Ishikawa (cell line): ENCODE measurements at regions not wholly inside any gene's neighbourhood (a gene's known extent, or its start where the extent isn't known, plus 50 kb on each side); places are given as distances from the start of the nearest gene placed in this dataset.

Source experiments
- CEBPB ChIP-seq: IDR thresholded peaks from 2 replicates; pipeline ENCODE4 v1.6.1; 2012
- CREB1 ChIP-seq: IDR thresholded peaks from 2 replicates; pipeline ENCODE4 v1.6.1; 2012; ENCODE audit warnings: low read depth
- EGR1 ChIP-seq: IDR thresholded peaks from 2 replicates; pipeline ENCODE4 v1.6.1; 2012
- EP300 ChIP-seq: IDR thresholded peaks from 2 replicates; pipeline ENCODE4 v1.6.1; 2012; ENCODE audit warnings: borderline replicate concordance
- FOXM1 ChIP-seq: IDR thresholded peaks from 2 replicates; pipeline ENCODE4 v1.6.1; 2012; ENCODE audit warnings: low read depth, borderline replicate concordance
- NFIC ChIP-seq: IDR thresholded peaks from 2 replicates; pipeline ENCODE4 v1.6.1; 2012
- RAD21 ChIP-seq: IDR thresholded peaks from 2 replicates; pipeline ENCODE4 v1.6.1; 2012; ENCODE audit warnings: low read depth
- TAF1 ChIP-seq: IDR thresholded peaks from 2 replicates; pipeline ENCODE4 v1.6.1; 2012; ENCODE audit warnings: low read depth, mild to moderate bottlenecking
- TCF12 ChIP-seq: IDR thresholded peaks from 2 replicates; pipeline ENCODE4 v1.6.1; 2012; ENCODE audit warnings: low read depth
- TEAD4 ChIP-seq: IDR thresholded peaks from 2 replicates; pipeline ENCODE4 v1.6.1; 2012
- USF1 ChIP-seq: IDR thresholded peaks from 2 replicates; pipeline ENCODE4 v1.6.1; 2012
- YY1 ChIP-seq: IDR thresholded peaks from 2 replicates; pipeline ENCODE4 v1.6.1; 2012; ENCODE audit warnings: low read depth
- ZBTB7A ChIP-seq: IDR thresholded peaks from 2 replicates; pipeline ENCODE4 v1.6.1; 2012; ENCODE audit warnings: low read depth
- TF ChIP-seq, protein P1 (sequence below): IDR thresholded peaks from 2 replicates; pipeline ENCODE4 v1.6.1; 2012
- TF ChIP-seq, protein P2 (sequence below): IDR thresholded peaks from 2 replicates; pipeline ENCODE4 v1.6.1; 2012; ENCODE audit warnings: low read depth, mild to moderate bottlenecking

GRCh38 chr14:42893183-42893582, 1286.5 kb downstream of the LRFN5 start:
- TF ChIP-seq TCF12 = no peak
- TF ChIP-seq, protein P1, sequence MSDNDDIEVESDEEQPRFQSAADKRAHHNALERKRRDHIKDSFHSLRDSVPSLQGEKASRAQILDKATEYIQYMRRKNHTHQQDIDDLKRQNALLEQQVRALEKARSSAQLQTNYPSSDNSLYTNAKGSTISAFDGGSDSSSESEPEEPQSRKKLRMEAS = no peak
- no peak for TF ChIP-seq RAD21
- no peak for TF ChIP-seq YY1

GRCh38 chr14:42884100-42884499, 1277.4 kb downstream of the LRFN5 start:
- 0 out of 2 replicates have a peak, but pooled peaks have one; percentile 11 for TF ChIP-seq TEAD4
- TF ChIP-seq CEBPB = peak; percentile 47; the same call in 1 of the 2 replicates
- TF ChIP-seq TCF12 = no peak
- TF ChIP-seq, protein P1 = no peak
- no peak for TF ChIP-seq NFIC
- TF ChIP-seq RAD21 = no peak

DNA sequence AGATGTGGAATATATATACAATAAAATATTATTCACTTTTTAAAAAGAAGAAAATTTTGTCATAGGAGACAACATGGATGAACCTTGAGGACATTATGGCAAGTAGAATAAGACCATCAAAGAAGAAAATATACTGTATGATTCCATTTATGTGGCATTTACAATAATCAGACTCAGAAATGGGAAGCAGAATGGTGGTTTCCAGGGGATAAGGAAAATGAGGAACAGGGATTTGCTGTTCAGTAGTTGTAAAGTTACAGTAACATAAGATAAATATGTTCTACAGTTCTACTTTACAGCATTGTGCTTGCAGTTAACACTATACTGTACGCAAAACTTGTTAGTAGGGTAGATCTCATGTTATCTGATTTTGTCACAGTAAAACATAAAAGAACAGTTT, 1271.0 kb downstream of the LRFN5 start:
- TF ChIP-seq YY1 (no peak), TEAD4 (no peak), FOXM1 (no peak), CREB1 (no peak), USF1 (no peak), NFIC (no peak)
- TF ChIP-seq, protein P1 = no peak

- no peak for TF ChIP-seq TCF12
- TF ChIP-seq CREB1 = no peak
- no peak for TF ChIP-seq ZBTB7A
- TF ChIP-seq EGR1 = no peak
- TF ChIP-seq EP300 = no peak
- no peak for TF ChIP-seq TAF1
- TF ChIP-seq, protein P2, sequence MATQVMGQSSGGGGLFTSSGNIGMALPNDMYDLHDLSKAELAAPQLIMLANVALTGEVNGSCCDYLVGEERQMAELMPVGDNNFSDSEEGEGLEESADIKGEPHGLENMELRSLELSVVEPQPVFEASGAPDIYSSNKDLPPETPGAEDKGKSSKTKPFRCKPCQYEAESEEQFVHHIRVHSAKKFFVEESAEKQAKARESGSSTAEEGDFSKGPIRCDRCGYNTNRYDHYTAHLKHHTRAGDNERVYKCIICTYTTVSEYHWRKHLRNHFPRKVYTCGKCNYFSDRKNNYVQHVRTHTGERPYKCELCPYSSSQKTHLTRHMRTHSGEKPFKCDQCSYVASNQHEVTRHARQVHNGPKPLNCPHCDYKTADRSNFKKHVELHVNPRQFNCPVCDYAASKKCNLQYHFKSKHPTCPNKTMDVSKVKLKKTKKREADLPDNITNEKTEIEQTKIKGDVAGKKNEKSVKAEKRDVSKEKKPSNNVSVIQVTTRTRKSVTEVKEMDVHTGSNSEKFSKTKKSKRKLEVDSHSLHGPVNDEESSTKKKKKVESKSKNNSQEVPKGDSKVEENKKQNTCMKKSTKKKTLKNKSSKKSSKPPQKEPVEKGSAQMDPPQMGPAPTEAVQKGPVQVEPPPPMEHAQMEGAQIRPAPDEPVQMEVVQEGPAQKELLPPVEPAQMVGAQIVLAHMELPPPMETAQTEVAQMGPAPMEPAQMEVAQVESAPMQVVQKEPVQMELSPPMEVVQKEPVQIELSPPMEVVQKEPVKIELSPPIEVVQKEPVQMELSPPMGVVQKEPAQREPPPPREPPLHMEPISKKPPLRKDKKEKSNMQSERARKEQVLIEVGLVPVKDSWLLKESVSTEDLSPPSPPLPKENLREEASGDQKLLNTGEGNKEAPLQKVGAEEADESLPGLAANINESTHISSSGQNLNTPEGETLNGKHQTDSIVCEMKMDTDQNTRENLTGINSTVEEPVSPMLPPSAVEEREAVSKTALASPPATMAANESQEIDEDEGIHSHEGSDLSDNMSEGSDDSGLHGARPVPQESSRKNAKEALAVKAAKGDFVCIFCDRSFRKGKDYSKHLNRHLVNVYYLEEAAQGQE = no peak
- TF ChIP-seq FOXM1 = no peak
- TF ChIP-seq, protein P1 = no peak
- no peak for TF ChIP-seq YY1
- no peak for TF ChIP-seq USF1
- no peak for TF ChIP-seq TEAD4
- TF ChIP-seq CEBPB = no peak
- no peak for TF ChIP-seq RAD21
- no peak for TF ChIP-seq NFIC
Observed at GRCh38 chr14:42872786-42873185, 1266.1 kb downstream of the LRFN5 start.

GRCh38 chr14:42869681-42870080, 1263.0 kb downstream of the LRFN5 start:
- TF ChIP-seq EP300 (no peak), TCF12 (no peak), CREB1 (no peak), USF1 (no peak), RAD21 (no peak), NFIC (no peak), ZBTB7A (no peak), TEAD4 (no peak)
- TF ChIP-seq, protein P1 = no peak

GRCh38 chr14:42862114-42862513, 1255.4 kb downstream of the LRFN5 start:
- TF ChIP-seq, protein P1 = no peak
- TF ChIP-seq, protein P2 = no peak
- no peak for TF ChIP-seq TAF1
- TF ChIP-seq RAD21 = no peak
- TF ChIP-seq EGR1 = no peak
- TF ChIP-seq ZBTB7A = no peak
- TF ChIP-seq CEBPB = no peak
- no peak for TF ChIP-seq CREB1
- no peak for TF ChIP-seq NFIC
- no peak for TF ChIP-seq TCF12
- no peak for TF ChIP-seq FOXM1
- TF ChIP-seq USF1 = no peak
- TF ChIP-seq YY1 = no peak
- TF ChIP-seq EP300 = no peak
- no peak for TF ChIP-seq TEAD4
